H1 (cell line): ENCODE measurements at regions not wholly inside any gene's neighbourhood (a gene's known extent, or its start where the extent isn't known, plus 50 kb on each side); places are given as distances from the start of the nearest gene placed in this dataset.

Source experiments
- CTCF ChIA-PET: fragments of 300-600 bp; sonication (Branson Sonifier 250); formaldehyde crosslinking; loops from one replicate; lab custom pipeline; 2021; ENCODE audit not compliant: partially characterized antibody; lab: Charles Lee
- POLR2A ChIA-PET: fragments of 300-600 bp; sonication (Branson Sonifier 250); formaldehyde crosslinking; loops from one replicate; lab custom pipeline; 2021; ENCODE audit warnings: inconsistent platforms; ENCODE audit not compliant: partially characterized antibody; lab: Charles Lee
- DNase-seq, 2 experiments: peaks; one replicate each; pipeline versions ENCODE4 v3.0.0 to v3.0.0-alpha.2; 2010 to 2022; ENCODE audit warnings: low spot score in 2 of 2, low read depth in 1 of 2, mixed read lengths in 1 of 2
- FAIRE-seq: peaks from 2 replicates; lab custom pipeline; 2011; peaks lifted over from hg19 to GRCh38; lab: Jason Lieb, UNC
- H2AFZ ChIP-seq: 2 replicates; pipeline ENCODE4 v1.8.1; 2012; ENCODE audit warnings: low read length, inconsistent platforms
- H2AK5ac ChIP-seq: 2 replicates; pipeline ENCODE4 v1.6.1; 2013; ENCODE audit warnings: low read depth, low read length
- H2BK120ac ChIP-seq: replicated peaks from 2 replicates; pipeline ENCODE3; 2013; ENCODE audit warnings: low read depth, low read length, inconsistent platforms
- H2BK12ac ChIP-seq: 2 replicates; pipeline ENCODE4 v1.6.1; 2013; ENCODE audit warnings: low read depth, low read length
- H2BK15ac ChIP-seq: 2 replicates; pipeline ENCODE4 v1.6.1; 2013; ENCODE audit warnings: low read length
- H2BK20ac ChIP-seq: 2 replicates; pipeline ENCODE4 v1.6.1; 2013; ENCODE audit warnings: low read length
- H2BK5ac ChIP-seq: 2 replicates; pipeline ENCODE4 v1.6.1; 2013; ENCODE audit warnings: low read depth, low read length
- H3K14ac ChIP-seq: 2 replicates; pipeline ENCODE4 v1.6.1; 2013; ENCODE audit warnings: inconsistent platforms; ENCODE audit not compliant: insufficient read length
- H3K18ac ChIP-seq: 2 replicates; pipeline ENCODE4 v1.6.1; 2013; ENCODE audit warnings: low read length; ENCODE audit errors: extremely low read depth
- H3K23ac ChIP-seq: 2 replicates; pipeline ENCODE4 v1.6.1; 2013; ENCODE audit warnings: inconsistent platforms; ENCODE audit not compliant: insufficient read length
- H3K23me2 ChIP-seq: 2 replicates; pipeline ENCODE4 v1.6.1; 2013; ENCODE audit warnings: low read depth, low read length
- H3K27ac ChIP-seq: 2 replicates; pipeline ENCODE4 v1.6.1; 2011; ENCODE audit warnings: low read depth, low read length, inconsistent platforms
- H3K27me3 ChIP-seq, 4 experiments: replicated peaks in 1 of 4; 1 replicate in 1 of 4; 2 replicates in 3 of 4; pipeline versions ENCODE4 v1.6.1 to v1.8.1; 2011 to 2013; ENCODE audit warnings: low read length in 3 of 4, mild to moderate bottlenecking in 3 of 4, inconsistent platforms in 2 of 4, mixed read lengths in 2 of 4, moderate library complexity in 1 of 4; ENCODE audit not compliant: control insufficient read depth in 3 of 4, insufficient read depth in 3 of 4; ENCODE audit errors: extremely low read depth in 1 of 4
- H3K36me3 ChIP-seq, 4 experiments: 2 replicates each; pipeline versions ENCODE4 v1.6.1 to v1.8.1; 2011 to 2013; ENCODE audit warnings: mild to moderate bottlenecking in 4 of 4, low read length in 3 of 4, moderate library complexity in 2 of 4, control low read depth in 1 of 4, inconsistent platforms in 1 of 4; ENCODE audit not compliant: insufficient read depth in 4 of 4, control insufficient read depth in 2 of 4
- H3K4ac ChIP-seq: replicated peaks from 2 replicates; pipeline ENCODE3; 2013; ENCODE audit warnings: low read length, low read depth, mixed read lengths, inconsistent platforms; ENCODE audit not compliant: insufficient read length
- H3K4me1 ChIP-seq, 4 experiments: replicated peaks in 1 of 4; 1 replicate in 1 of 4; 2 replicates in 3 of 4; pipeline versions ENCODE4 v1.6.1 to v1.8.1; 2011 to 2013; ENCODE audit warnings: low read length in 3 of 4, inconsistent platforms in 2 of 4, mixed read lengths in 1 of 4; ENCODE audit not compliant: insufficient read depth in 4 of 4, control insufficient read depth in 3 of 4
- H3K4me2 ChIP-seq, 2 experiments: 2 replicates each; pipeline versions ENCODE4 v1.6.1 to v1.8.1; 2011 to 2013; ENCODE audit warnings: low read depth in 2 of 2, low read length in 2 of 2, control low read depth in 1 of 2, inconsistent platforms in 1 of 2, mild to moderate bottlenecking in 1 of 2; ENCODE audit not compliant: insufficient read depth in 1 of 2
- H3K4me3 ChIP-seq, 4 experiments: fragments of 200-600, 300-600 bp in 1 of 4; sonication (generic), shearing (Covaris generic), sonication (Bioruptor Twin) in 1 of 4; 2 replicates each; pipeline versions ENCODE4 v1.5.1 to v1.8.1; 2011 to 2016; ENCODE audit warnings: low read length in 4 of 4, low read depth in 3 of 4, control low read depth in 2 of 4, inconsistent platforms in 2 of 4, mild to moderate bottlenecking in 2 of 4, mixed read lengths in 1 of 4, moderate library complexity in 1 of 4; ENCODE audit not compliant: insufficient read depth in 2 of 4; ENCODE audit errors: extremely low read depth in 1 of 4
- H3K56ac ChIP-seq: replicated peaks from 2 replicates; pipeline ENCODE3; 2013; ENCODE audit warnings: low read depth, mild to moderate bottlenecking, mixed read lengths, low read length, inconsistent platforms; ENCODE audit not compliant: insufficient read length
- H3K79me1 ChIP-seq: 2 replicates; pipeline ENCODE4 v1.6.1; 2013; ENCODE audit warnings: low read depth, low read length, control low read depth
- H3K79me2 ChIP-seq, 2 experiments: 2 replicates each; pipeline versions ENCODE4 v1.6.1 to v1.8.1; 2012 to 2013; ENCODE audit warnings: low read length in 2 of 2, mild to moderate bottlenecking in 2 of 2, inconsistent platforms in 1 of 2; ENCODE audit not compliant: insufficient read depth in 2 of 2, control insufficient read depth in 1 of 2
- H3K9ac ChIP-seq, 4 experiments: replicated peaks in 1 of 4; 1 replicate in 1 of 4; 2 replicates in 3 of 4; pipeline versions ENCODE4 v1.6.1 to v1.8.1; 2011 to 2013; ENCODE audit warnings: low read depth in 3 of 4, low read length in 3 of 4, control low read depth in 2 of 4, mild to moderate bottlenecking in 2 of 4, moderate library complexity in 2 of 4, inconsistent platforms in 1 of 4; ENCODE audit errors: extremely low read depth in 1 of 4
- H3K9me3 ChIP-seq, 2 experiments: 2 replicates each; pipeline versions ENCODE4 v1.6.1 to v1.8.1; 2012 to 2013; ENCODE audit warnings: mild to moderate bottlenecking in 2 of 2, moderate library complexity in 2 of 2, control low read depth in 1 of 2, inconsistent platforms in 1 of 2, low read depth in 1 of 2, low read length in 1 of 2, mixed read lengths in 1 of 2; ENCODE audit not compliant: insufficient read depth in 2 of 2
- H4K20me1 ChIP-seq, 2 experiments: replicated peaks in 1 of 2; 2 replicates each; pipeline versions ENCODE3 to v1.8.1; 2011 to 2013; ENCODE audit warnings: inconsistent platforms in 2 of 2, low read length in 2 of 2, mild to moderate bottlenecking in 1 of 2; ENCODE audit not compliant: insufficient read depth in 2 of 2, control insufficient read depth in 1 of 2
- H4K5ac ChIP-seq: 2 replicates; pipeline ENCODE4 v1.6.1; 2013; ENCODE audit warnings: low read length, low read depth, mixed read lengths, inconsistent platforms; ENCODE audit not compliant: insufficient read length
- H4K8ac ChIP-seq: 2 replicates; pipeline ENCODE4 v1.8.0; 2013; ENCODE audit warnings: mild to moderate bottlenecking, moderate library complexity, low read length, inconsistent platforms; ENCODE audit not compliant: insufficient read depth; ENCODE audit errors: extremely low read depth
- H4K91ac ChIP-seq: replicated peaks from 2 replicates; pipeline ENCODE3; 2013; ENCODE audit warnings: low read length, mixed read lengths, inconsistent platforms; ENCODE audit not compliant: insufficient read length
- BACH1 ChIP-seq: IDR thresholded peaks from 2 replicates; pipeline ENCODE4 v1.6.1; 2012; ENCODE audit warnings: low read length, improper control_type of control experiment
- CHD1 ChIP-seq: IDR thresholded peaks from 2 replicates; pipeline ENCODE4 v1.6.1; 2012; ENCODE audit warnings: low read depth, low read length, improper control_type of control experiment
- CTBP2 ChIP-seq: IDR thresholded peaks from 2 replicates; pipeline ENCODE4 v1.7.0; 2011; ENCODE audit warnings: borderline replicate concordance, mild to moderate bottlenecking, moderate library complexity, mixed read lengths, low read length; ENCODE audit not compliant: insufficient read depth, insufficient read length
- KDM4A ChIP-seq: IDR thresholded peaks from one replicate; pipeline ENCODE4 v1.7.1; 2012; ENCODE audit warnings: low read depth, mild to moderate bottlenecking, moderate library complexity, low read length, inconsistent platforms; ENCODE audit not compliant: severe bottlenecking
- KDM5A ChIP-seq: fragments of 200-600 bp; IDR thresholded peaks from 2 replicates; pipeline ENCODE4 v1.7.1; 2012; ENCODE audit warnings: mild to moderate bottlenecking, low read length, inconsistent platforms, mixed read lengths
- RBBP5 ChIP-seq: IDR thresholded peaks from 2 replicates; pipeline ENCODE4 v1.7.1; 2012; ENCODE audit warnings: low read depth, mild to moderate bottlenecking, inconsistent platforms, low read length, moderate library complexity, borderline replicate concordance
- SAP30 ChIP-seq: fragments of 300-600 bp; sonication (generic); IDR thresholded peaks from 2 replicates; pipeline ENCODE4 v1.7.1; 2012; ENCODE audit warnings: low read length, moderate library complexity, mild to moderate bottlenecking, inconsistent platforms; ENCODE audit not compliant: insufficient read depth, insufficient replicate concordance
- TAF1 ChIP-seq: IDR thresholded peaks from 2 replicates; pipeline ENCODE4 v1.6.1; 2011; ENCODE audit warnings: mild to moderate bottlenecking, low read depth, low read length
- WGBS, 2 experiments: shearing (Covaris generic) in 1 of 2; methylation state at CpG; one replicate each; pipeline versions ENCODE4 v1.1.6 to v1.1.7; 2013 to 2015; ENCODE audit warnings: low lambda C conversion rate in 2 of 2, mixed read lengths in 2 of 2, inconsistent platforms in 1 of 2, low coverage in 1 of 2, missing lambda C conversion rate in 1 of 2; ENCODE audit not compliant: insufficient replicate concordance in 2 of 2, insufficient coverage in 1 of 2, insufficient read length in 1 of 2; ENCODE audit errors: extremely low coverage in 1 of 2, missing lambda C conversion rate in 1 of 2; 5-methylcytosine and 5-hydroxymethylcytosine counted together
- TF ChIP-seq, protein P1 (sequence below): IDR thresholded peaks from 2 replicates; pipeline ENCODE4 v1.6.1; 2012; ENCODE audit warnings: low read length, inconsistent platforms
- TF ChIP-seq, protein P2 (sequence below): IDR thresholded peaks from 2 replicates; pipeline ENCODE4 v1.6.1; 2011; ENCODE audit warnings: low read depth, mild to moderate bottlenecking, low read length; ENCODE audit not compliant: insufficient read depth

- Histone ChIP-seq H2AFZ (0 out of 2 replicates have a peak overlapping the region, but pooled peaks have one; percentile 39), H2BK15ac (peak overlapping the region; percentile 12; the same call in 1 of the 2 replicates), H4K20me1 (no peaks in the 10 kb centered on the region), H4K5ac (no peak overlapping the region), H3K23me2 (no peaks in the 10 kb centered on the region), H3K4ac (no peak overlapping the region), H3K4me2 (no peak overlapping the region), H3K79me1 (no peaks in the 10 kb centered on the region), H3K56ac (no peak overlapping the region), H3K18ac (no peak overlapping the region), H2BK5ac (no peak overlapping the region), H3K36me3 (no peaks in the 10 kb centered on the region), H4K91ac (no peak overlapping the region), H2BK120ac (no peak overlapping the region), H3K27me3 (no peaks in the 10 kb centered on the region), H3K4me3 (no peak overlapping the region), H3K14ac (no peak overlapping the region), H3K23ac (no peak overlapping the region), H3K9ac (no peak overlapping the region), H4K8ac (no peak overlapping the region), H2AK5ac (no peak overlapping the region), H2BK20ac (0 out of 2 replicates have a peak overlapping the region, but pooled peaks have one; percentile 15), H3K9me3 (peaks cover 3 to 8% of the 10 kb centered on the region in 2 experiments; a peak in 2 of 4 replicates), H3K4me1 (no peaks in the 10 kb centered on the region), H3K27ac (no peak overlapping the region), H3K79me2 (no peaks in the 10 kb centered on the region), H2BK12ac (no peak overlapping the region)
- no peak for FAIRE-seq
- 94% methylated on average over 4 of the region's 4 CpGs; no CpG with 5 or more reads in 1 of the 2 experiments for WGBS, 2 experiments
- ChIA-PET CTCF (interaction anchor here (0.9 kb wide), 1 partner anchor 52 kb away, joined by 4 read pairs; no protein-coding TSS in a partner anchor), POLR2A (no interaction called here)
- DNase-seq: no peak
- TF ChIP-seq KDM5A: no peak
- no peak for TF ChIP-seq CTBP2
- TF ChIP-seq KDM4A: no peak
- no peak for TF ChIP-seq CHD1
- no peak for TF ChIP-seq BACH1
- TF ChIP-seq, protein P1, sequence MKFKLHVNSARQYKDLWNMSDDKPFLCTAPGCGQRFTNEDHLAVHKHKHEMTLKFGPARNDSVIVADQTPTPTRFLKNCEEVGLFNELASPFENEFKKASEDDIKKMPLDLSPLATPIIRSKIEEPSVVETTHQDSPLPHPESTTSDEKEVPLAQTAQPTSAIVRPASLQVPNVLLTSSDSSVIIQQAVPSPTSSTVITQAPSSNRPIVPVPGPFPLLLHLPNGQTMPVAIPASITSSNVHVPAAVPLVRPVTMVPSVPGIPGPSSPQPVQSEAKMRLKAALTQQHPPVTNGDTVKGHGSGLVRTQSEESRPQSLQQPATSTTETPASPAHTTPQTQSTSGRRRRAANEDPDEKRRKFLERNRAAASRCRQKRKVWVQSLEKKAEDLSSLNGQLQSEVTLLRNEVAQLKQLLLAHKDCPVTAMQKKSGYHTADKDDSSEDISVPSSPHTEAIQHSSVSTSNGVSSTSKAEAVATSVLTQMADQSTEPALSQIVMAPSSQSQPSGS: no peak
- TF ChIP-seq TAF1: no peak
- TF ChIP-seq SAP30: no peak
- TF ChIP-seq, protein P2, sequence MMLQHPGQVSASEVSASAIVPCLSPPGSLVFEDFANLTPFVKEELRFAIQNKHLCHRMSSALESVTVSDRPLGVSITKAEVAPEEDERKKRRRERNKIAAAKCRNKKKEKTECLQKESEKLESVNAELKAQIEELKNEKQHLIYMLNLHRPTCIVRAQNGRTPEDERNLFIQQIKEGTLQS: no peak
- no peak for TF ChIP-seq RBBP5
These were observed 117.2 kb upstream of the SALL1 start for GRCh38 chr16:51268237-51268636.
